HG03060 (cell line): ENCODE measurements at regions not wholly inside any gene's neighbourhood (a gene's known extent, or its start where the extent isn't known, plus 50 kb on each side); places are given as distances from the start of the nearest gene placed in this dataset.

ENCODE experiments used
- ATAC-seq: cut with Tn5 transposase; IDR thresholded peaks from one replicate; pipeline ENCODE4 v1.9.1; 2021; ENCODE audit warnings: low read depth, moderate number of reproducible peaks; ENCODE audit not compliant: unreplicated experiment

GRCh38 chr6:14450133-14450504 lies 332.5 kb downstream of the CD83 start:
- no peak for ATAC-seq

- ATAC-seq: no peak
Measured at GRCh38 chr6:14450578-14450977, 333.0 kb downstream of the CD83 start.

GRCh38 chr6:14451594-14452374 lies 334.2 kb downstream of the CD83 start:
- ATAC-seq: no peak

- no peak for ATAC-seq
Measured at GRCh38 chr6:14452567-14453527, 335.3 kb downstream of the CD83 start.

GRCh38 chr6:14453712-14454472 lies 336.3 kb downstream of the CD83 start:
- ATAC-seq: no peak

- ATAC-seq: no peak
Measured at GRCh38 chr6:14454473-14454775, 336.9 kb downstream of the CD83 start.

- no peak for ATAC-seq
Measured at GRCh38 chr6:14455427-14455826, 337.9 kb downstream of the CD83 start.

GRCh38 chr6:14455876-14456648 lies 338.5 kb downstream of the CD83 start:
- no peak for ATAC-seq

- ATAC-seq: no peak
Measured at GRCh38 chr6:14456941-14457340, 339.4 kb downstream of the CD83 start.

- no peak for ATAC-seq
Measured at GRCh38 chr6:14458669-14459266, 341.2 kb downstream of the CD83 start.

GRCh38 chr6:14459315-14459714 lies 341.7 kb downstream of the CD83 start:
- no peak for ATAC-seq

GRCh38 chr6:14460556-14460955 lies 343.0 kb downstream of the CD83 start:
- ATAC-seq: no peak

GRCh38 chr6:14462135-14462534 lies 344.6 kb downstream of the CD83 start:
- no peak for ATAC-seq

- ATAC-seq: no peak
Measured at GRCh38 chr6:14462566-14462965, 345.0 kb downstream of the CD83 start.

GRCh38 chr6:14463110-14463509 lies 345.5 kb downstream of the CD83 start:
- ATAC-seq: no peak

GRCh38 chr6:14464055-14464454 lies 346.5 kb downstream of the CD83 start:
- ATAC-seq: no peak

- no peak for ATAC-seq
Measured at GRCh38 chr6:14464716-14465115, 347.1 kb downstream of the CD83 start.

GRCh38 chr6:14466278-14466677 lies 348.7 kb downstream of the CD83 start:
- no peak for ATAC-seq

GRCh38 chr6:14467591-14467990 lies 350.0 kb downstream of the CD83 start:
- no peak for ATAC-seq
